Uterus (tissue), 2 donors: ENCODE measurements at regions not wholly inside any gene's neighbourhood (a gene's known extent, or its start where the extent isn't known, plus 50 kb on each side); places are given as distances from the start of the nearest gene placed in this dataset.

Experiments
- CTCF ChIP-seq, 4 experiments: fragments of 200-600 bp in 2 of 4; fragments of 450-650 bp in 2 of 4; sonication (generic) in 2 of 4; IDR thresholded peaks; one replicate each; pipeline ENCODE4 v1.5.1; 2016 to 2019; ENCODE audit warnings: antibody characterized with exemption in 4 of 4, mild to moderate bottlenecking in 2 of 4, moderate library complexity in 1 of 4
- POLR2A ChIP-seq, 2 donors: fragments of 450-650 bp; IDR thresholded peaks; one replicate each; pipeline ENCODE4 v1.6.1; 2016; ENCODE audit warnings: antibody characterized with exemption in 2 of 2, mild to moderate bottlenecking in 1 of 2, moderate library complexity in 1 of 2

GRCh38 chr20:50277460-50278376, 87.1 kb downstream of the CEBPB start:
- TF ChIP-seq POLR2A (IDR thresholded peaks at IDR 0.05), result no peak
- no peak for TF ChIP-seq CTCF (IDR thresholded peaks at IDR 0.05)
